ENCODE measurements at regions not wholly inside any gene's neighbourhood (a gene's known extent, or its start where the extent isn't known, plus 50 kb on each side); places are given as distances from the start of the nearest gene placed in this dataset.

DNA sequence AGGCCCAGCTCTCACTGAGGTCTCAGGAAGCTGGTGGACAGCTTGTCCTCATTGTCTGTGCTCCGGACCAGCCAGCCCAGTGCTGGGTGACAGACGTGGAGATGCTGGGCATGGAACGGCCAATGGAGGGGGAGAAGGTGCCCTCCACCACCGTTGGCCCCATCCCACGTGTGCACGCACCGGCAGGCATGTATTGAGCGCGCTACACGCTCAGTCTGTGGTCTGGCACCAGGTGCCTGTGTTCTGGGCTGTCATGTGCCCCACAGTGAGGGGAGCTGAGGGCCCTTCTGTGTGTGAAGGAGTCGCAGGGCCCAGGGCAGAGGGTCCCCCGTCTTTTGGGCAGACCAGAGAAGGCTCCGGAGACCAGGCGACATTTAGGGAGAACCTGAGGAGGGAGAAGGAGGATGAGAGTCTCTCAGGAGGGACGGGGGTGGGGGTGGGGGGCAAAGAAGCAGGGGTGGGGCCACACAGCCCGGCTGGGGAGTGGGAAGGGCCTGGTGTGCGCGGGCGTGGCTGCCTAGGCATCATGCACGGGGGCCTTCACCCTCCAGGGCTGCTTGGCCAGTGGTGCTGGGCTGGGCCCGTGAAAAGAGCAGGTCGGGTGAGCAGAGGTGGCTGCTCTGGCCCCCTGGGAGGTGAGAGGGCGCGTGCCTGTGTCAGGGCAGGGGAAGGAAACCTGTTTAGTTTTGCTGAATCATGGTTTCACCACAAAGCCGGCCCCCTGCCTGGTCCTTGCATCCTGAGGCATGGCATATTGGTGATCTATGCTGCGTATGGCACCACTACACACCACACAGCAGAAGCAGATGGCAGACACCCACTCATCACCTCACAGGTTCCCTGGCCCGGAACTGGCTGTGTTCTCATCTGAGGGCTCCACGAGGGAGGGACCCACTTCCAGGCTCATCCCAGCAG is 86.7 kb upstream of the TTC34 start:
- Histone ChIP-seq H3K27me3 (no peaks in the 10 kb centered on the region), H3K4me3 (no peak overlapping the region), H3K27ac (no peak overlapping the region), H3K9me3 (no peaks in the 10 kb centered on the region), H3K4me1 (no peaks in the 10 kb centered on the region), H3K36me3 (ENCODE audit: low read depth, missing control alignments) (no peaks in the 10 kb centered on the region)
- 82 to 86% methylated on average over 24 to 28 of the region's 28 CpGs for WGBS, 2 donors
- intact Hi-C loops (cut with DNase I; ENCODE audit: low total_unique reads): no loop called here
- TF ChIP-seq, protein P1, sequence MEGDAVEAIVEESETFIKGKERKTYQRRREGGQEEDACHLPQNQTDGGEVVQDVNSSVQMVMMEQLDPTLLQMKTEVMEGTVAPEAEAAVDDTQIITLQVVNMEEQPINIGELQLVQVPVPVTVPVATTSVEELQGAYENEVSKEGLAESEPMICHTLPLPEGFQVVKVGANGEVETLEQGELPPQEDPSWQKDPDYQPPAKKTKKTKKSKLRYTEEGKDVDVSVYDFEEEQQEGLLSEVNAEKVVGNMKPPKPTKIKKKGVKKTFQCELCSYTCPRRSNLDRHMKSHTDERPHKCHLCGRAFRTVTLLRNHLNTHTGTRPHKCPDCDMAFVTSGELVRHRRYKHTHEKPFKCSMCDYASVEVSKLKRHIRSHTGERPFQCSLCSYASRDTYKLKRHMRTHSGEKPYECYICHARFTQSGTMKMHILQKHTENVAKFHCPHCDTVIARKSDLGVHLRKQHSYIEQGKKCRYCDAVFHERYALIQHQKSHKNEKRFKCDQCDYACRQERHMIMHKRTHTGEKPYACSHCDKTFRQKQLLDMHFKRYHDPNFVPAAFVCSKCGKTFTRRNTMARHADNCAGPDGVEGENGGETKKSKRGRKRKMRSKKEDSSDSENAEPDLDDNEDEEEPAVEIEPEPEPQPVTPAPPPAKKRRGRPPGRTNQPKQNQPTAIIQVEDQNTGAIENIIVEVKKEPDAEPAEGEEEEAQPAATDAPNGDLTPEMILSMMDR (IDR thresholded peaks at IDR 0.05): no peak
- no peak for TF ChIP-seq POLR2A (IDR thresholded peaks at IDR 0.05)
- DNase-seq: no peak

DNA sequence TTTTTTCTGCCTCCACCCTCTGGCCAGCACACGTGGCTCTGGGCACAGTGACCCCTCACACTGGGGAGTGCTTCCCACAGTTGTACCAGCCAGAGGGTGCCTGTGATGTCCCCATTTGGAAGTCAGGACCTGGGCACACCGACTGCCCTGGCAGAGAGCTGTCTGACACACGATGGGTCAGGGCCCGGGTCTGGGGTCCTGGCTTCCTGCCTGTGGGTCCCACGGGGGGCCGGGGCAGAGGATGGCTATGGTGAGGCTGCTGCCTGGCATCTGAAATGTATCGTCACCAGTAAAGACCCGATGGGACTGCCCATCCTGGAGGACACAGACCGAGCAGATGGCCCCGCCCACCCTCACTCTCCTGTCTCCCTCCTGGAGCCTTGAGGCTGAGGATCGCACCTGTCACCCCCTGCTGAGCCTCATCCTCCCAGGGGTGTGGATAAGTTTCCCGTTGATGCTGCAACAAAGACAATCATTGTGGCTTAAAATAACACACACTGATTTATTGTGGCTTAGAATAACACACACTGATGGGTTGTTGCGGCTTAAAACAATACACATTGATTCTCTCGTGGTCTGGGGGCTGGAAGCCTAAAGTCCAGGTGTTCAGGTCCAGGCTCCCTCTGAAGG is 88.8 kb upstream of the TTC34 start:
- Histone ChIP-seq H3K4me1 (no peaks in the 10 kb centered on the region), H3K9me3 (no peaks in the 10 kb centered on the region), H3K27ac (no peak overlapping the region), H3K4me3 (no peak overlapping the region), H3K36me3 (ENCODE audit: low read depth, missing control alignments) (no peaks in the 10 kb centered on the region), H3K27me3 (no peaks in the 10 kb centered on the region)
- 67 to 81% methylated on average over 14 of the region's 14 CpGs for WGBS, 2 donors
- DNase-seq: no peak
- intact Hi-C loops (cut with DNase I; ENCODE audit: low total_unique reads): no loop called here
- TF ChIP-seq POLR2A (IDR thresholded peaks at IDR 0.05): no peak
- TF ChIP-seq, protein P1 (IDR thresholded peaks at IDR 0.05): no peak

DNA sequence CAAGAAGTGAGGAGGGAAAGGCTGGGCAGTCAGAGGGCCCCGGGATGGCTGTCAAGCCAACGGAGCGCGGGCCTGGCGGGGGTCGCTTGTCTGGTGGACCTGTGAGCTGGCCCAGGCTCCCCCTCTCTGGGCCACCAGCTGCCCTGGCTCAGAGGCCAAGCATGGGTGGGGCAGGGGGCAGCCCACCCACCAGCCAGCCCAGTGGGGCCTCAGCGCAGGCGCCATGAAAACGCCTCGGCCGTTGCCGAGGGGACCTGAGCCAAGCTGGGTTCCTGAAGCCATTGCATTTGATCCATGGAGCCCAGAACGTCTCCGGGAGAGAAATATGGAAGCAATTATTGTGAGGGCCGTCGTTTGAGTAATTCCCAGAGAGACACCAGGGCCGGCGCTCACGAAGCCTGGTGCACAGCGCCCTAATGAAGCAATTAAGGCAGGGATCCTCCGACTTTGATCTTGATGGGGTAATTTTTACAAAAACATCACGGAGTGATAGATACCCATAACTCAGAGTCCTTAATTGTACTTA is 90.5 kb upstream of the TTC34 start:
- intact Hi-C loops (cut with DNase I; ENCODE audit: low total_unique reads): no loop called here
- Histone ChIP-seq H3K9me3 (no peaks in the 10 kb centered on the region), H3K4me1 (no peaks in the 10 kb centered on the region), H3K27me3 (no peaks in the 10 kb centered on the region), H3K36me3 (ENCODE audit: low read depth, missing control alignments) (no peaks in the 10 kb centered on the region), H3K4me3 (no peak overlapping the region), H3K27ac (no peak overlapping the region)
- WGBS, 2 donors: 53 to 65% methylated on average over 13 to 22 of the region's 22 CpGs
- DNase-seq: no peak
- no peak for TF ChIP-seq POLR2A (IDR thresholded peaks at IDR 0.05)
- TF ChIP-seq, protein P1 (IDR thresholded peaks at IDR 0.05): no peak

DNA sequence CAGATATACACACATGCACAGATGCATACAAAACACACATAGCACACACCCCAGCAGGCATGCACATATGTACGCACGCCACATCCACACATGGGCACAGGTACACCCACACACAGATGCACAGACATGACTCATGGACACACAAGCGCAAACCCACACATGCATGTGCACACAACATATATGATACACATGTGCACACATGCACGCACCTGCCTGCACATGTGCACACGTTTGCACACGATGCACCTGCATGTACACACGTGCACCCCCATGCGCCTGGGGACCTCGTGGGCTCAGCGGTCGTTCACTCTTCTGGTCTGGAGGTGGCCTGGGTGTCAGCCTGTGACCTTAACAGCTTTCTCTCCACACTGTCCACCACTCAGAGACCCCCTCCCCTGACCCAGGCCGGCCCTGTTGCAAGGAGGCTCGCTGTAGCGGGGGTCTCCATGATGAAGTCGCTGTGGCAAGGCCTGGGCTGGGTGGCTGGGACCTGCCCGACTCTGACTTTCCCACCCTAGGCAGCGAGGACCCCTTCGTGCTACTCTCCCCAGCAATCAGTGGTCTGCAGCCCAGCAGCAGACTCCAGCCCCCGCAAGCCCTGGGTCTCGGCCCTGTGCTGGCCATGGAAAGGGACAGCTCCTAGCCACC is 92.1 kb upstream of the TTC34 start:
- Histone ChIP-seq H3K9me3 (no peaks in the 10 kb centered on the region), H3K4me1 (no peaks in the 10 kb centered on the region), H3K27me3 (no peaks in the 10 kb centered on the region), H3K4me3 (no peak overlapping the region), H3K36me3 (ENCODE audit: low read depth, missing control alignments) (no peaks in the 10 kb centered on the region), H3K27ac (no peak overlapping the region)
- intact Hi-C loops (cut with DNase I; ENCODE audit: low total_unique reads): no loop called here
- TF ChIP-seq POLR2A (IDR thresholded peaks at IDR 0.05): no peak
- TF ChIP-seq, protein P1 (IDR thresholded peaks at IDR 0.05): no peak
- 90 to 94% methylated on average over 13 to 17 of the region's 20 CpGs for WGBS, 2 donors
- no peak for DNase-seq

All from testis (tissue), 2 donors.